ENCODE measurements at regions not wholly inside any gene's neighbourhood (a gene's known extent, or its start where the extent isn't known, plus 50 kb on each side); places are given as distances from the start of the nearest gene placed in this dataset.

DNA sequence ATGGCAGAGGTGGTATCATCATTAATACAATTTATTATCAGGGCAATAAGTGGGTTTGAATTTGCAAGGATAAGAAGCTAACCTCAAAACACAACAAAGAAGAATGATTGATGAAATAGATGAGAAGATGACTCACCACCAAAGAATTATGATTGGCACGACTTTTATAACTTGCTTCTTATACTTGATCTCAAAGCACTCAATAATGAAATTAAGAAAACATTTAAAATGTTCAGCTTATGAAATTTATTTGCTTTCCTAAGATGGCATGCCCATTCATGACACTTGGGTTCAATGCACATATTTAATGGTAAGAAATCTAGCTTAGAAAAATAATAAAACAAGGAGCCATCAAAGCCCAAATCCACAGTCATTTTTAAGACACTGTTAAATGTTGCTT, 477.5 kb downstream of the GJA1 start:
- TF ChIP-seq POLR2A (IDR thresholded peaks at IDR 0.05) = no peak
- TF ChIP-seq, protein P1, sequence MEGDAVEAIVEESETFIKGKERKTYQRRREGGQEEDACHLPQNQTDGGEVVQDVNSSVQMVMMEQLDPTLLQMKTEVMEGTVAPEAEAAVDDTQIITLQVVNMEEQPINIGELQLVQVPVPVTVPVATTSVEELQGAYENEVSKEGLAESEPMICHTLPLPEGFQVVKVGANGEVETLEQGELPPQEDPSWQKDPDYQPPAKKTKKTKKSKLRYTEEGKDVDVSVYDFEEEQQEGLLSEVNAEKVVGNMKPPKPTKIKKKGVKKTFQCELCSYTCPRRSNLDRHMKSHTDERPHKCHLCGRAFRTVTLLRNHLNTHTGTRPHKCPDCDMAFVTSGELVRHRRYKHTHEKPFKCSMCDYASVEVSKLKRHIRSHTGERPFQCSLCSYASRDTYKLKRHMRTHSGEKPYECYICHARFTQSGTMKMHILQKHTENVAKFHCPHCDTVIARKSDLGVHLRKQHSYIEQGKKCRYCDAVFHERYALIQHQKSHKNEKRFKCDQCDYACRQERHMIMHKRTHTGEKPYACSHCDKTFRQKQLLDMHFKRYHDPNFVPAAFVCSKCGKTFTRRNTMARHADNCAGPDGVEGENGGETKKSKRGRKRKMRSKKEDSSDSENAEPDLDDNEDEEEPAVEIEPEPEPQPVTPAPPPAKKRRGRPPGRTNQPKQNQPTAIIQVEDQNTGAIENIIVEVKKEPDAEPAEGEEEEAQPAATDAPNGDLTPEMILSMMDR (IDR thresholded peaks at IDR 0.05) = no peak

Data from stomach (tissue), 4 donors.